Effector CD8-positive, alpha-beta T cell (primary cell): ENCODE measurements at regions not wholly inside any gene's neighbourhood (a gene's known extent, or its start where the extent isn't known, plus 50 kb on each side); places are given as distances from the start of the nearest gene placed in this dataset.
"Not testable (repeated sequence)": the region's sequence is repeated elsewhere in the genome, so short reads cannot be mapped to it uniquely, and the experiment has no call there.

Experiments
- DNase-seq: peaks from one replicate; lab custom pipeline; 2025; lab: John Stamatoyannopoulos, UW

DNA sequence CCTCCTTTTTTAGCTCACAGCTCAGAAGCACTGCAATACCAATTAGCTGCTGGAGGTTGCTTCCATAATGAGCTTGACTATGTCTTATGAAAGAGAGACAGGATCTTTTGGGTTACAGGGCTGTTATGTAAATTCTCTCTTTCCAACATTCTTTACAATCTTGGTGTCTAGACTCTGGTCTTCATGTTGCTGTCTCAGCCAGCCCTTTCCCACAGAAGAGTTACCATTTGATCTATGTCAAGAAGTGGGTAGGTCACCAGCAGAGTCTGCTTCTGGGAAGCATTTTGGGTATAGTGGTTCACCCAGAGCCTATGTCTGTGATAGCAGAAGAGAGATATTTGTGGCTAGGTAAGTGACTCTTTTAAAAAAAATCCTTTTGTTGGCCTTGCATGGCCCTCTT, 234.5 kb downstream of the SATB1 start:
- no peak for DNase-seq

DNA sequence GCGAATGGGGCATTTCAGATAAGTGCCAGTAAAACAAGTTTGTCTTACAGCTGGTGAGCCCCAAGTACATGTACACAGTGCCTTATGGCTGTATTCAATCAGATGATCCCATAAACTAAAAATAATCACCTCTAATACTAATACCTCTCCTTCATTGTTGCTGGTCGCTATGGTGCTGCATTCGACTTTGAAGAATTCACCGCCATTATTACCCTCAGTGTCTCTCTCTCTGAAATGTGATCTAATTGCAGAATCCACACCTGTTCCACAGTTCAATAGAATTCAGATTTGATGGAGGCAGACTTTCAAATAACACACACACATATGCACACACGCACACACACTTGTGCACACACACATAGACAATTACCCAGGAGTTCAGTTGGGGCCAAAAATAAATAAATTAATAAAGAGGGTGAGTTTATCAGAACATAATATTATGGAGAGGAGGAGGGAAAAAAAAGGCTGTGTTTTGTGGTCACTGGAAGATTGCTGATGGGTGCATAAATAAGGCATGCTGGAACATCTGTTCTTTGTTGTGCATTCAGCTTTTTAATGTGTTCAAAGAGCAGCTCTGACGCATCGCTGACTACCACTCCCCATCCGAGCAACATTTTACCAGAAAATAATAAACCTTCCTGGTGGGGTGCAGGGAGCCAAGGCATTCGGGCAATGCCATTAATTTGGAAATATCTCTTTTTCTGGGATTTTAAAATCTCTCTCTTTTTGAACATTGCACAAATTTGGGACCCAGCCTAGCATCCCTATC, 235.7 kb downstream of the SATB1 start:
- no peak for DNase-seq

DNA sequence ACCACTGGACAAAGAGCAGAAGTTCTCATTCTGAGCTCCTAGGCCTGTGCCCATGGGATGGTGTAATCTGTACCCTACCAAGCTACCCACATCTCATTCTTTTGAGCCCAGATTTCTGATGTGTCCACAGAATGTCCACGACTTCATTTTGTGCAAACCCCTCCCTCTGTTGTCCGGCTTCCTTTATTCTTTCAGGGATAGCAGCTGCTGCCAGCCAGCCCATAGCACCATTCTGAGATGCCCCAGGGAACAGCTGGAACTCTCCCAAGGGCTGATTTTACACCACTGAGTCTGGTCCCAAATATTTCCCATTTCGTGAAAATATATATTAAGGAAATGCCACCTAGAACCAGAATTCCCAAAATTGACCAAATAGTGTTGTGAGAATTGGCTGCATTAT, 236.6 kb downstream of the SATB1 start:
- no peak for DNase-seq

DNA sequence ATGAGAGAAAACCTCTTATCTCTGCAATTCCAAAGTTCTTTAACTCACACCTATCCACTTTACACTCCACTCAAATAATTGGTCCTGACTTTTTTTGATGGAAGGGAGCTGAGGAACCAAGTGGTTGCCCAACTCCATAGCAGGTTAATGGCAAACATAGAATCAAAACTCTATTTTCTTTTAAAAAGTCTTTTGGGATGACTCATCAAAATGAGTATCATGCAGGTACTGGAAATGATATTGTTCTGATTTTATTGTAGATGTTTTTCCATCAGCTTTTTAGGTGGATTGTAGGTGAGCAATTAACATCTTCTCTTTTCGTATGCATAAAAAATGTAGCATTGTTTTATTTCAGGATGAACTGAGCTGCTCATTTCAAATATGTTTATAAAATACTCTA, 239.5 kb downstream of the SATB1 start:
- DNase-seq = no peak

DNA sequence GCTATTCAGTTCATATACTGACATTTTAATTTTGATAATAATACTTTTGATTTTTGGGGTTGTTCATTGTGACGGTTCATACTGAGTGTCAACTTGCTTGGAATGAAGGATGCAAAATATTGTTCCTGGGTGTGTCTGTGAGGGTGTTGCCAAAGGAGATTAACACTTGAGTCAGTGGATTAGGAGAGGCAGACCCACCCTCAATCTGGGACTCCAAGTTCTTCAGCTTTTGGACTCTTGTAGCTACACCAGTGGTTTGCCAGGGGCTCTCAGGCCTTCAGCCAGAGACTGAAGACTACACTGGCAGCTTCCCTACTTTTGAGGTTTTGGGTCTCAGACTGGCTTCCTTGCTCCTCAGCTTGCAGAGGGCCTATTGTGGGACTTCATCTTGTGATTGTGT, 242.2 kb downstream of the SATB1 start:
- not testable (repeated sequence) for DNase-seq

DNA sequence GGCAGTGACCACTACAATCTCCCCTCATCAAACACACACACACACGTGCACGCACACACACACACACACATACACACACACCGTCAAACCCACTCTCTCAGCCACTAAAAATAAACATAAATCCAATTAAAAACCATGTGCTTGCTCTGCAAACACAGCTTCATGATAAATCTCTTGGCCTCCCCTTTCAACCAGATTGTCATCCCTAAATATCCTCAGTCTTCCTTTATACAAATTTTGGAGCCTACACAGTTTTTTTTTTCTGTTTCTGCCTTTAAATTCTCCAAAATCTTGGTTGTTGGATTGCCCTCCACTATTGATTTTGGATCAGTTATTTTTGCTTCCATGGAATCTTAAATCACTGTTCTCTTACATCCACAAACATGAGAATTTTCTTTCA, 245.6 kb downstream of the SATB1 start:
- DNase-seq = no peak

DNA sequence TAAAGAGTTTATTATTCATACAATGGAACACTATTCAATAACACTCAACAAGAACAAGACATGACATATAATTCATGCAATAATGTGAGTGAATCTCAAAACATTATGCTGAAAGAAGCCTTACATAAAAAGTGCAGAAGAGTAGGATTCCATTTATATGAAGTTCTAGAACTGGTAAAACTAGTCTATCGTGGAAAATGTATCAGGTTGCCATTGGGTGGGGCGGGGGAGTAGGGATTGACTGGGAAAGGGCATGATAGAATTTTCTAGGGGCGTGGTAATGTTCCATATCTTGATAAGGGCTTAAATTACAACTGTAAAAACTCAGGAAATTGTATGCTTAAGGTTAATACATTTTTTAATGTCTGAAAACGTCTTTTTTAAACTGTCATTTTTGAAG, 247.9 kb downstream of the SATB1 start:
- no peak for DNase-seq

DNA sequence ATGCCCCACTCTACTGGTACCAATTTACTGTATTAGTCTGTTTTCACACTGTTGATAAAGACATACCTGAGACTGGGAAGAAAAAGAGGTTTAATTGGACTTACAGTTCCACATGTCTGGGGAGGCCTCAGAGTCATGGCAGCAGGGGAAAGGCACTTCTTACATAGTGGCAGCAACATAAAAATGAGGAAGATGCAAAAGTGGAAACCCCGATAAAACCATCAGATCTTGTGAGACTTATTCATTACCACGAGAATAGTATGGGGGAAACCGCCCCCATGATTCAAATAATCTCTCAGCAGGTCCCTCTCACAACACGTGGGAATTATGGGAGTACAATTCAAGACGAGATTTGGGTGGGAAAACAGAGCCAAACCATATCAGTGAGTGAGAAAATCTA, 251.2 kb downstream of the SATB1 start:
- DNase-seq = not testable (repeated sequence)

DNA sequence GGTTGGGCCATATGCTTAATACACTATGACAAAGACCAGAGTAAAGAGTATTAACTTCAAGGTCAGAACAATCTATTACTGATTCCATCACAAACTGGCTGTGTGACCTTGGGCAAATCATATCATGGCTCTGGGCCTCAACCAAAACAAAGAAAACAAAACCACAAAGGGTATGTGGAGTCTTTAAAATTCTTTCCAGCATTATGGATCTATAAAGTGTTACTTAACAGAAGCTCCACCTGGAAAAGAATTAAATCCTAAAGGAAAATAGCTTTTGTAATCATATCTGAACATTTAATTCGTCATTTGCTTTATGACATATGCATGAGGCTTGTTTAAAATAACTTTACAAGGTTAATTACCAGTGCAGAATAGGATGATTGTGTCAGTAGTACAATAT, 265.5 kb downstream of the SATB1 start:
- DNase-seq = no peak

DNA sequence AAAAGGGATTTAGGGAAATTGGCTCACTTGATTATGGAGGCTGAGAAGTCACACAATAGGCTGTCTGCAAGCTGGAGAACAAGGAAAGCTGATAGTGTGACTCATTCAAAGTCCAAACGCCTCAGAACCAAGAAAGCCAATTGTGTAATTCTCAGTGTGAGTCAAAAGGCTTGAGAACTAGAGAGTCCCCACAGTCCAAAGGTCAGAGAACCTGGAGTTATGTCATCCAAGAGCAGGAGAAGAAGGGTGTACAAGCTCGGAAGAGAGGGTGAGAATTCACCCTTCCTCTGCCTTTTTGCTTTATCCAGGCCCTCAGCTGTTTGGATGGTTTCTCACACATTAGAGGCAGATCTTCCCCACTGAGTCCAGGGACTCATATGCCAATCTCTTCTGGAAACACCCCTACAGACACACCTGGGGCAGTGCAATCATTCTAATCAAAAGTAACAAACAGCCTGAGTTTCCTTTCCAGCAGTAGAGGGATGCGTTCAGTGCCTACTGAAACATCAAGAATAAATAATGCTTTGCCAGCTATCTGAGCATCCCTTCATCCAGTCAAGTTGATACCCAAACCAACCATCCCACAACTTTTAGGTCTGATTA, 271.5 kb downstream of the SATB1 start:
- DNase-seq = no peak

DNA sequence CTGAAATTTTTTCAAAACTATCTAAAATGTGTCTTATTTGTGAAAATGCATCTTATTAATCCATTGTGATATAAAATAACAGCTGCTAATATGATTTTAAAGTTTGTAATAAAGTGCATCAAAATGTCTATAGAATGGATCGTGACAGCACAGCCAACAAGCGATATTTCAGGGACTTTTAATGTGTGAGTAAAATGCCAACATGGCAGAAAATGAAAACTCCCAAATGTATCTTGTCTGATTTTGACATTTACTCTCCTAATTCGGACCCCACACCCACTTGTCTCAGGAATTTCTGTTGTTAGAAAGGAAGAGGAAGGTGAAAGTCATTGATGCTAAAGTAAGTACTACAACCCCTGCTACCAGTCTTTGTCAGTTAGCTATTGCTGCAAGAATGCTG, 273.9 kb downstream of the SATB1 start:
- no peak for DNase-seq

DNA sequence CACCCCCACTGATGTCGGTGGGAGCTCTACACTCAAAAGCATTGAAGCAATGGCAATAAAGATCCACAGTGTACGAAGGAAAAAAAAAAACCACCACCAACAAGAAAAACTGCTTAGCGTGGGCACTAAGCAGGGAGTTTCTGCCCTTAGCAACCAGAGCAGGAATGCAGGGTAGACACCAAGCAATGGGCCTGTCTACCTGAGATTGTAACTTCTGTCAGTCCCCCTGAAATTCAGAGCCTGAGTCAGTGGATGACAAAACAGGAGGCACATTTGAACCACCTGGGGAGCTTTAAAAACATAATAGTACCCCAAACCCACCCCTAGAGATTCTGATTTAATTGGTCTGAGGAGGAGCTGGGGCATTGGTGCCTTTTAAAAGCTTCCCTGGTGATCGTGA, 275.2 kb downstream of the SATB1 start:
- DNase-seq = no peak

DNA sequence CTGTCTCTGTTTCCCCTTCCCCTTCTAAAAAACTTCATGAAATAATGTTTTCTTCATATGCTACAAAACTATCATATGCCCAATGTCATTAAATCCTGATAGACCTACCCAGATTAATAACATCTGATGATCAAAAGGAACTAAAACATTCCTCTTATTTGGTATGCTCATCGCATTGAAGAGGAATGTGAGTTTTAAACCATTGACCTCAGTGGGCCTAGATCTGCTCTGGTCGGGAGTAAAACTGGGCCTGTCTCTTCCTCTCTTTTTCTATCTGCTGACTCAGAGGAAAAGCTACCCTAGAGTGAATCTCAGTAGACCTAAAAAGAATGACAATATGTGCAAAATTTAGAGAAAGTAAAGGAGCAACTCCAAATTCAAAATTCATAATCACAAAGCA, 275.8 kb downstream of the SATB1 start:
- DNase-seq = no peak

DNA sequence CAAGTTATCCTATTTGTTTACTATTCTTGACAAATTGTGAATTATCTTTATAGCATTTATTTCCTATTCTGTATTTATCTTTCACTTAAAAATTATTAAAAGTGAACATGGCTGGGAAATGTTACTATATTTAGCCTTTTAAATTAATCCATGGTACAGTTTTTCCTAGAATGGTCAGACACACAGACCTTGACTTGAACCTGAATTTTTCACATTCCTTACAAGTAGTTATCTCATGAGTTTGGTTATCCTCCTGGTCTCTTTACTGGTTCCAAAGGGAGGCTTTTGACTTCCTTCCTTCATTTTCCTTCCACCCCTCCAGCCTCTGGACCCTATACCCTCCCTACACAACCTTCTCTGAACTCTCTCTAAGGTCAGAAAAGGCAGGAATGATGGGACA, 280.6 kb downstream of the SATB1 start:
- no peak for DNase-seq

DNA sequence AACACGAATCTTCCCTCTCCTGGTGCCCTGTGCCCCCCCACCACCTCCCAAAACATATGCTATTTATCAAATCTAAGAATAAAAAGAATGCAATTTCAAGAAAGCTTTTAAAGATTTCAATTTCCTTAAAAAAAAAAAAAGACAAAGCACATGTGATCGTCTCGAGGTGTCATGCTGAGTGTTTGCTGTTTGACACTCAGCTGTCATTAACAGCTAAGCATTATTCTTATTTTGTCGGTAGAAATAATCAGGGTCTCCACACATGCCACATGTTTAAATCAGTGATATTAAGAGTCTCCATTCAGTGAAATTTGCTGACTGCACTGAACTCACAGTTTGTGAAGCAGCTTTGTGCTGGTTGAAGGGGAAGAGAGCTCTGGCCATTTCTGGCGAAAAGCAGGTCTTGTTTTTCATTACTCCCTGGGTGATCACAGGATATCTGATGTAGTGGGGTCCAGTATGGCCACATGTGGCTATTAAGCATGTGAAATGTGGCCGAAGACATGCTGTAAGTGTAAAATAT, 281.8 kb downstream of the SATB1 start:
- DNase-seq = no peak

DNA sequence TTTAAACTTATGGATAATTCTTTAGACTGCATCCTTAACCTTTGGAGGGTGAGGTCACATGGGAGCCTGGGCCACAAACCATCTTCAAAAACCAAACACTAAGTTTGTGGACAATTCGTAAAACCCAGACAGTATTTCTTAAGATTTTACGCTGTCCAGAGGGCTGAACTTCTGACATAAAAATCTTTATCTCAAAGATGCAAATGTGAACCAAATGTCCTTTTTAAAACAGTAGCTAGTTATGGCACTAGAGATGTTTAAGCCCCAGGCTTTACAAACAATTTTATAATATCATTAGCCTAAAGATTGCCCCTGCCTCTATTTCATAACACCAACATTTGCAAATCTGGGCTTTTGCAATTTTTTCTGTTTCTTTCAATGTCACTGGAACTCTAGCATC, 287.2 kb downstream of the SATB1 start:
- no peak for DNase-seq

DNA sequence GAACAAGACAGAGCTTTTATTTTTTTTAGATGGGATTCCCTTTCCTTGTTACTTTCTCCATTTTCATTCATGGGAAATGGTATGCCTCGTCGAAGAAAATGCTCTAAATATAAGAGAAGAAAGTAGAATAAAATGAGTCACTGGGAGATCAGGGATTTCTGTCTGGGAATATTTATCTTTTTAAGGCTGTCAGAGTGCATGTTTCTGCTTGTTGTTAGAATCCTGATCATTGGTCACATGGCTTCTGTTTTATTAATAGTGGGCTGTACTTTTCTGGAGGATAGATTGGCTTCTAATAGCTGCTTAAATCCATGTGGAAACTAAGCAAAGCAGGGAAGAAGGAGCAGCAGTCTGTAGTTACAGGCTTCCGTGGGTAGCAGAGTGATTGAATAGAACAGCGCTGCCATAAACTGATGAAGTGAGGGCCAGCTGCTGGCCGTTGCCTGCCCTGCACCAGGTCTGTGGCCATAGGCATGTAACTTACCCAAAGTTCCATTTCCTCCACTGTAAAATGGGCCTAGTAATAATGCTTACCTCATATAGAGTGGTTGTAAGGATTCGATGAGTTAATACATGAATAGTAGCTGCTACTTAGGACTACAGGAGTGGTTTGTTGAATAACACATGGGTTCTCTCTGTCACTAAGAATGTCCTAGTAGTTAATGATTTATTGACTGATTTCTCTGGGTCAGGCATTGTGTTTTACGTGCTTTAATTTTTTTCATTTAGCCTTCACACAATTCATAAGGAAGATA, 289.9 kb downstream of the SATB1 start:
- no peak for DNase-seq

DNA sequence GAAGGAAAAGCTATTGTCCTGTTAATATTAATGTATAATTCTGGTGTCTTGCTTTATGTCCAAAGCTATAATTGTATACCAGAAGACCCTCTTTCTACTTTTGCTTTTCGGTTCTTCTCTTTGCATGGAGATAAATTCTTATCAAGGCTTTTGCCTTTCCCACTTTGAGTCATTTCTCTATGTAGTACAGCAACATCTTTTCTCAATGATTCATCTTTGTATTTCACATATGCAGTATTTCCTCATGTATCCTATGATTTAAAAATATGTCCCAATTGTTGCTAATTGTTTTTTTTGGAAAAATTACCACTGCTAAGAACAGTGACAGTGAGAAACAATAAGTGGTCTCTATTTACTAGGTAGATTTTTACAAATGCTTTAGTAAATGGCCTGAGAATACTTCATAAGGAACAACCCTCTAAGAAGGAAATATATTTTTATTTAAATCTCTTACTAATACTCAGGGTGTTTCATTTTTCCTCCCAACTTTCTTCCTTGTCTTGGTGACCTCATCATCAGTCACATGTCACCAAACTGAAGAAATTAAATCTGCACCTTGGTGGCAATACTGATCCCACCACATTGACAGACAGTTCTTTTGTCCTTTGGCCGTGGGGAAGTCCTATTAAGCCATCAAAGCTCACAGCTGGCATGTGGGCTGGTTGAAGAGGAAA, 290.6 kb downstream of the SATB1 start:
- DNase-seq = no peak

DNA sequence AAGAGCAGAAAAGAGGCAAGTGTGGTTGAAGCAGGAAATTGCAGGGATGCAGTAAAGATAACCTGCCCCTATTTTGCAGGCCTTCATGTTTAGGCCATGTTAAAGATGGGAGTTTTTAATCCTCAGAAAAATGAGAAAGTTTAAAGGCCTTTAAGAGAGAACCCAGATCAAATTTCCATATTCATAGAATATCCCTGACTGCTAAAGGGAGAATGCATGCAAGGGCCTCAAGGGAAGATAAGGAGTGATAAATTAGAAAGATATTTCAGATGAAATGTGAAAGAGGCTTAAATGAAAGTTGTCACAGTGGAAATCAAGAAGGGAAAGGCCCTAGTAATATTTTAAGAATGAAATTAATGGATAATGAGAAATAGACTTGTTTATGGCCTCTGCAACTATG, 292.1 kb downstream of the SATB1 start:
- no peak for DNase-seq

DNA sequence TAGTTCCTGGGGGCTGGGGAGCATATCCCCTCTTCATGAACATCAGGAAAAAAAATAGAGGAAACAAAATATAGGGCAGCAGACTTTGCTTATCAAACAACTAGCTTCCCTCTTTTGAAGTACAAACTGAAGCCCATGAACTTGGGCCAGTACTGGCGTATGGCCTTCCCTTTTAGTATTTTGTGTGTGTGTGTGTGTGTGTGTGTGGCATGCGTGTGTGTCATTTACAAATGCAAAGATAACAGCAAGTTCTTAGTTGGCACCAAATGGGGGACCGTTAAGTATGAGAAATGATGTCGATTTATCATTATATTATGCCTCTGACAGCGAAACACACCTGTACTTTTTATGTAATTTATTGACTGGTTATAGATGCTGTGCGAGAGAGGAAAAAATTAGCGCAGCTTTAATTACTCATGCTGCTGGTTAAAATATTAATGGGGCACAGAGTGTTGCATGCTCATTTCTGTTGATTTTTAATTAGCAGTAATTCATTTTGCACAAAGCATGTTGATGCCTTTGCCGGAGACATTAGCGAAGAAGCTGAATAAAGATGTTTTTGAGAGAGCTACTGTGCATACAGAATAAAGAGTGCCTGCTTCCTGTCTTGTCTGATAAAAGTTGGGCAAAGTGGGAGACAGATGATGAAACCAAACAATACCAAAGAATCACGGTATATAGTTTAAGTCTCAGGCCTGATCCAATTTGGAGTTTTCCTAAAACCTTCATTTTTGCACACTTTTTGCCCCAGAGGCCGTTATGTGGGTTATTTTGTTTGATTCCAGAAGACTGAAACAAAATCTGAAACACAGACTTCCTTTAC, 297.1 kb downstream of the SATB1 start:
- DNase-seq = no peak

DNA sequence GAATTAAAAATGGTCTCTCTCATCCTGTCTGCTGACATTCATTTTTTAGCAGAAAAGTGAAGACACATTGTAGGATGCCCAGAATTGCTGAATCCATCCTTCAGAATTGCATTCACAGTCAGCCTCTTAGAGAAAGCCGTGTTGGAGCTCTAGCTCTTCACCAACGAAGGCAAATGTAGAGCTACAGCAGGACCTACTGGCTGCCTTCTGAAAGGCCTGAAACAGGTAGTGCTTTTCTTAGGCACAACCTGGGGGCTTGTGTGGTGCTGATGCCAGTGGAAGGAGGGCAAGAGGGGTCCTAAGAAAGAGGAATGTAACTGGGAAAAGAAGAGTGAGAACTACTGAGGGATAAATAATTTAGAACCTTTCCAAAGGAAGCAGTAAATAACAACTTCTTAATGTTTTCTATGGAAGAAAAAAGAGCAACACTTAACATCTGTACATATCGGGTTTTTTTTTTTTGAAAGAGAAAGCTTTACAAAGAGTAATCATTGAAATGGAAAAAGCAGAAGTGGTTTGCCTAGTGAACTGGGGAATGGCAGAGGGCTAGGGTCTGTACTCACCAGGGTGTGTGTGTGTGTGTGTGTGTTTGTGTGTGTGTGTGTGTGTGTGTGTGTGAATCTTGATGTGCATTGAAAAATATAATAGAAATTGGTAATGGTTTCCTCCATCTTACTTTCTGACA, 297.8 kb downstream of the SATB1 start:
- no peak for DNase-seq
